Cardiac muscle cell (in vitro differentiated cells and primary cell): ENCODE measurements at regions not wholly inside any gene's neighbourhood (a gene's known extent, or its start where the extent isn't known, plus 50 kb on each side); places are given as distances from the start of the nearest gene placed in this dataset.

Experiments used
- DNase-seq, 2 donors: peaks; one replicate each; pipeline versions ENCODE4 v3.0.0 to v3.0.0-alpha.2; 2010 to 2017; ENCODE audit warnings: low read depth in 1 of 2, low spot score in 1 of 2
- H3K27ac ChIP-seq: fragments of 200-600 bp; sonication (generic); 2 replicates; pipeline ENCODE4 v1.5.1; 2016
- H3K27me3 ChIP-seq: fragments of 200-600 bp; sonication (generic); 2 replicates; pipeline ENCODE4 v1.6.0; 2016; ENCODE audit warnings: control low read depth
- H3K36me3 ChIP-seq: fragments of 200-600 bp; sonication (generic); 2 replicates; pipeline ENCODE4 v1.5.1; 2016; ENCODE audit warnings: control low read depth
- H3K4me1 ChIP-seq: fragments of 200-600 bp; sonication (generic); 2 replicates; pipeline ENCODE4 v1.8.1; 2017; ENCODE audit warnings: low read depth, mild to moderate bottlenecking, mixed run types
- H3K4me3 ChIP-seq: fragments of 200-600 bp; sonication (generic); 2 replicates; pipeline ENCODE4 v1.5.1; 2016; ENCODE audit warnings: mild to moderate bottlenecking
- H3K9me3 ChIP-seq: fragments of 200-600 bp; sonication (generic); 2 replicates; pipeline ENCODE4 v1.5.1; 2017; ENCODE audit warnings: low read depth, mild to moderate bottlenecking, control low read depth
- TF ChIP-seq, protein P1 (sequence below): IDR thresholded peaks from 2 replicates; pipeline ENCODE4 v1.5.1; 2012; ENCODE audit warnings: low read depth, mild to moderate bottlenecking, low read length

DNA sequence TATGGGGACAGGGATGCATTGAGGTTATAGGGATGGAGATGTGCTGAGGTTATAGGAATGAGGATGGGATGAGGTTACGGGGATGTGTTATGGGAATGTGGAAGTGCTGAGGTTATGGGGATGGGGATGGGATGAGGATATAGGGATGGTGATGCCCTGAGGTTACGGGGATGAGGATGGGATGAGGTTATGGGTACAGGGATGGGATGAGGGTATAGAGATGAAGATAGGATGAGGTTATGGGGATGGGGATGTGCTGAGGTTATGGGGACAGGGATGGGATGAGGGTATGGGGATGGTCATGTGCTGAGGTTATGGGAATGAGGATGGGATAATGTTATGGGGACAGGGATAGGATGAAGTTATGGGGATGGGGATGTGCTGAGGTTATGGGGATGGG is 542.8 kb downstream of the CDH26 start:
- H3K9me3 ChIP-seq = no peaks in the 10 kb centered on the region

DNA sequence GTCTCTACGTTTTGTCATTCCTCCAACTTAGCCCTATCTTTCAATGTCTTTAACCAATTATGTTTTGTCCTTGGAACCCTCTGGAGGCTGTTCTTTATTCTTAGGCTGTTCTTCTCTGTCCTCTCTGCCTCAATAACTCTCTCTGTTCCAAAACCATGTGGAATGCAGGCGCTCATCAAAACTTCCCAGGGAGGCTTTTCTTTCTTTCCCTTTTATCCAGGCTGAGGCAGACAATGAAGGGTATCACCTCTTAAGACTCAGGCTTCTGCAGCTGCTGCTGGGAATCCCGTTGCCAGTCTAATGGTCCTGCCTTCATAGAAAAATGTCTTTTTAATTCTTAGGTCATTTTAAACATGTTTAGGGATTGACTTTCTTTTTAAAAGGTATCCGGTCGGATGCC is 544.7 kb downstream of the CDH26 start:
- Histone ChIP-seq H3K27me3 (no peaks in the 10 kb centered on the region), H3K4me3 (no peak overlapping the region), H3K27ac (no peak overlapping the region), H3K9me3 (no peaks in the 10 kb centered on the region), H3K36me3 (no peaks in the 10 kb centered on the region), H3K4me1 (no peaks in the 10 kb centered on the region)
- TF ChIP-seq, protein P1, sequence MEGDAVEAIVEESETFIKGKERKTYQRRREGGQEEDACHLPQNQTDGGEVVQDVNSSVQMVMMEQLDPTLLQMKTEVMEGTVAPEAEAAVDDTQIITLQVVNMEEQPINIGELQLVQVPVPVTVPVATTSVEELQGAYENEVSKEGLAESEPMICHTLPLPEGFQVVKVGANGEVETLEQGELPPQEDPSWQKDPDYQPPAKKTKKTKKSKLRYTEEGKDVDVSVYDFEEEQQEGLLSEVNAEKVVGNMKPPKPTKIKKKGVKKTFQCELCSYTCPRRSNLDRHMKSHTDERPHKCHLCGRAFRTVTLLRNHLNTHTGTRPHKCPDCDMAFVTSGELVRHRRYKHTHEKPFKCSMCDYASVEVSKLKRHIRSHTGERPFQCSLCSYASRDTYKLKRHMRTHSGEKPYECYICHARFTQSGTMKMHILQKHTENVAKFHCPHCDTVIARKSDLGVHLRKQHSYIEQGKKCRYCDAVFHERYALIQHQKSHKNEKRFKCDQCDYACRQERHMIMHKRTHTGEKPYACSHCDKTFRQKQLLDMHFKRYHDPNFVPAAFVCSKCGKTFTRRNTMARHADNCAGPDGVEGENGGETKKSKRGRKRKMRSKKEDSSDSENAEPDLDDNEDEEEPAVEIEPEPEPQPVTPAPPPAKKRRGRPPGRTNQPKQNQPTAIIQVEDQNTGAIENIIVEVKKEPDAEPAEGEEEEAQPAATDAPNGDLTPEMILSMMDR = no peak
- no peak for DNase-seq

More for the DNA sequence above, 542.8 kb downstream of the CDH26 start:
- no peak overlapping the region for H3K27ac ChIP-seq
- H3K4me1 ChIP-seq = no peaks in the 10 kb centered on the region
- DNase-seq = no peak
- no peaks in the 10 kb centered on the region for H3K36me3 ChIP-seq
- no peak overlapping the region for H3K4me3 ChIP-seq
- no peaks in the 10 kb centered on the region for H3K27me3 ChIP-seq
- TF ChIP-seq, protein P1 = no peak

DNA sequence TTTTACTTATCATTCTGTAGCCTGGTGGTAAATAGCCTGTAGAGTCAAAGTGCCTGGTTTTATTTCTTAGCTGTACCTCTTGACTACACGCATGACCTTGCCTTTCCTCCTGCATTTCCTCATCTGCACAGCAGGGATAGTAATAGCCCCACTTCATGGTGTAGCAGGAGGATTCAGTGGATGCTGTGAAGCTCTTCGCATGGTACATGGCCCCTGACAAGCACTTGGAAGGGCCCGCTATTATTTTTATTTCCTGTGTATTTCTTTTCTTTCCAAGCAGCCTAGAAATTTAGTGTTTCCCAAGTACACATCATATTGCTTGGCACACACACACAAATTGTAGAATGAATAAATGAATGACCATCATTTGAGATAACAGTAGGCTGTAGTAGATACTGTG is 547.2 kb downstream of the CDH26 start:
- TF ChIP-seq, protein P1 = no peak
- Histone ChIP-seq H3K27me3 (no peaks in the 10 kb centered on the region), H3K27ac (no peak overlapping the region), H3K36me3 (no peaks in the 10 kb centered on the region), H3K9me3 (no peaks in the 10 kb centered on the region), H3K4me1 (no peaks in the 10 kb centered on the region), H3K4me3 (no peak overlapping the region)
- DNase-seq = no peak

DNA sequence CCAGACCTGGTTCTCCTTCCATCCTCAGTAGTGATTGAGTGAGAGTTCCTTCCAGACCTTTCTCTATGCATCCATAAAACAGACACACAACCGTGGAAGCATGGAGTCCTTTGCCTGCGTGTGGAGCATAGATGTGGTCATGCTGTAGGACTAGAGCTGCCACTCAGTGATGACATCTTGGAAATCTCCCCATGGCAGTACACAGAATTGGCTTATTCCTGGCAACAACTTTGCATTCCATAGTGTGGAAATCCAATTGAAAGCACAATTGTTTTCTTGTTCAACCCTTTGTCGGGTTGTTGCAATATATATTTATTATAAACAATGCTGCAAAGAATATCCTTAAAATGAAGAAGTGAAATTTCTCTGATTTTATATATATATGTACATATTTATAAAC is 547.8 kb downstream of the CDH26 start:
- H3K4me1 ChIP-seq = no peaks in the 10 kb centered on the region
- no peak overlapping the region for H3K4me3 ChIP-seq
- no peak for DNase-seq
- H3K27me3 ChIP-seq = no peaks in the 10 kb centered on the region
- TF ChIP-seq, protein P1 = no peak
- H3K27ac ChIP-seq = no peak overlapping the region
- H3K9me3 ChIP-seq = no peaks in the 10 kb centered on the region
- no peaks in the 10 kb centered on the region for H3K36me3 ChIP-seq

DNA sequence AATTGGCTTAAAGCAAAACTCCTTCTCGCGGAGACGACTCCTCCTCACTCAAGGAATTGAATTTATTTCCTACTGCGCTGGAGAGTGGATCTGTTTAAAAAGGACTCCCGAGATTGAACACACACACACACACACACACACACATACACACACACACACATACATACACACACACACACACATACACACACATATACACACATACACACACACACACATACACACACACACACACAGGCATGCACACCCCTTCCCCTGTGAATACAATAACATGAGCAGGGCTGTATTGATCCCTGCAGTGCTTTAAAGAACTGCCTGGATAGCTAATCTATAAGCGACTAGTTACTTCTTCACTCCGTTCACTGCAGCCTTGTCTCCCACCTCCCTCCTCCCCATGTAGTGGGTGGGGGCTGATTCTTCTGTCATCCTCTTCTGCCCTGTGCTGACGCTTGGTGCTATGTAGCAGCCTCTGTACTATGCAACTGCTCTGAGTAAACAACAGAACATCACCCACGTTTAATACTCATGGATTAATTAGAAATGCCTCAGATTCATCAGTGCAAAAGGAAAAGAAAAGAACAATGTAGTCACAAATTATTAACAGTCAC is 549.0 kb downstream of the CDH26 start:
- H3K4me1 ChIP-seq = no peaks in the 10 kb centered on the region
- TF ChIP-seq, protein P1 = no peak
- H3K27me3 ChIP-seq = no peaks in the 10 kb centered on the region
- H3K36me3 ChIP-seq = no peaks in the 10 kb centered on the region
- no peaks in the 10 kb centered on the region for H3K9me3 ChIP-seq
- H3K27ac ChIP-seq = no peak overlapping the region
- DNase-seq = no peak
- no peak overlapping the region for H3K4me3 ChIP-seq
